ENCODE measurements at regions not wholly inside any gene's neighbourhood (a gene's known extent, or its start where the extent isn't known, plus 50 kb on each side); places are given as distances from the start of the nearest gene placed in this dataset.

- POLR2A ChIA-PET = interaction anchor here (0.5 to 0.6 kb wide), 2 partner anchors 10 to 329 kb away, joined by 3 read pairs; no protein-coding TSS in a partner anchor
- H3K9ac ChIP-seq (ENCODE audit: insufficient read depth in 1 of 2, low read depth in 2 of 2, low read length in 2 of 2) = no peak overlapping the region
- DNase-seq (ENCODE audit: extremely low read depth in 1 of 4, low spot score in 3 of 4) = no peak
- no peaks in the 10 kb centered on the region for H3K9me1 ChIP-seq (ENCODE audit: control insufficient read depth, insufficient read depth, low read length)
- intact Hi-C loops (cut with micrococcal nuclease) (no loop called here), in situ Hi-C loops (cut with MboI) (loop anchor here (10.0 to 25.0 kb wide), 2 partner anchors 210 to 668 kb away; no protein-coding TSS in a partner anchor)
- BruUV-seq (replicated peaks) = no TSS peak
- 0% methylated on average over 2 of the region's 4 CpGs for WGBS (ENCODE audit: insufficient coverage, low coverage, missing lambda C conversion rate)
- ATAC-seq = no peak
- no peaks in the 10 kb centered on the region for H3K79me2 ChIP-seq (ENCODE audit: control insufficient read depth, insufficient read depth, low read length)
- H3K27ac ChIP-seq (ENCODE audit: extremely low read depth, low read depth, low read length) = no peak overlapping the region
- no peaks in the 10 kb centered on the region; a peak in 1 of 5 replicates for H3K4me1 ChIP-seq (replicated peaks in 1 of 2; ENCODE audit: control insufficient read depth in 2 of 2, insufficient read depth in 2 of 2, low read length in 2 of 2)
- no peak for FAIRE-seq
- TF ChIP-seq ERF (CRISPR knock-in tag; IDR thresholded peaks at IDR 0.05) (no peak), NCOA2 (IDR thresholded peaks at IDR 0.05; ENCODE audit: partially characterized antibody in 2 of 2) (no peak), ZBTB49 (CRISPR knock-in tag; IDR thresholded peaks at IDR 0.05; ENCODE audit: borderline replicate concordance) (no peak), SMAD1 (IDR thresholded peaks at IDR 0.05; ENCODE audit: low read depth, low read length, partially characterized antibody) (no peak), DMBX1 (CRISPR knock-in tag; IDR thresholded peaks at IDR 0.05; ENCODE audit: borderline replicate concordance) (no peak), ZNF184 (CRISPR knock-in tag; IDR thresholded peaks at IDR 0.05) (no peak), RBM17 (IDR thresholded peaks at IDR 0.05; ENCODE audit: borderline replicate concordance, low read depth, low read length) (no peak), CTCF (IDR thresholded peaks at IDR 0.05 in 2 of 3, conservative IDR thresholded peaks at IDR 0.05 in 1 of 3; ENCODE audit: insufficient read depth in 2 of 3, low read depth in 1 of 3, low read length in 3 of 3) (no peak), ZNF347 (CRISPR knock-in tag; IDR thresholded peaks at IDR 0.05; ENCODE audit: low read depth) (no peak), ATF1 (CRISPR knock-in tag; IDR thresholded peaks at IDR 0.05) (no peak), ATF1 (tag; IDR thresholded peaks at IDR 0.05) (no peak), ZNF507 (tag; conservative IDR thresholded peaks at IDR 0.05) (no peak), ZNF3 (CRISPR knock-in tag; IDR thresholded peaks at IDR 0.05) (no peak)
- H3K4me3 ChIP-seq = no peak overlapping the region
- no peak overlapping the region for H3K4me2 ChIP-seq (ENCODE audit: insufficient read depth, low read length)
- no peaks in the 10 kb centered on the region for H3K36me3 ChIP-seq (ENCODE audit: control insufficient read depth, insufficient read depth, low read length)
- peaks cover 14 to 40% of the 10 kb centered on the region in 2 experiments; a peak in 3 of 5 replicates for H3K27me3 ChIP-seq (ENCODE audit: control insufficient read depth in 2 of 2, insufficient read depth in 2 of 2, low read length in 2 of 2)
- no peak overlapping the region for H2AFZ ChIP-seq (ENCODE audit: low read depth, low read length)
- CTCF ChIA-PET (ENCODE audit: low intra/inter-chr PET ratio) = no interaction called here
- H4K20me1 ChIP-seq (replicated peaks; ENCODE audit: control insufficient read depth, insufficient read depth, low read length) = no peaks in the 10 kb centered on the region
- H3K9me3 ChIP-seq (replicated peaks; ENCODE audit: control insufficient read depth, insufficient read depth, low read depth, low read length) = no peaks in the 10 kb centered on the region
Observed at GRCh38 chr13:30126903-30127428, 180.4 kb downstream of the KATNAL1 start.
